ENCODE measurements at regions not wholly inside any gene's neighbourhood (a gene's known extent, or its start where the extent isn't known, plus 50 kb on each side); places are given as distances from the start of the nearest gene placed in this dataset.

GRCh38 chrX:84873176-84873575 lies 130.5 kb upstream of the APOOL start:
- H3K27ac ChIP-seq, result no peak overlapping the region
- no peak for TF ChIP-seq ZFX (IDR thresholded peaks at IDR 0.05; ENCODE audit: borderline replicate concordance)
- TF ChIP-seq CTCF (IDR thresholded peaks at IDR 0.05), result no peak

GRCh38 chrX:84876876-84877275 lies 126.8 kb upstream of the APOOL start:
- no peak overlapping the region for H3K27ac ChIP-seq
- no peak for TF ChIP-seq CTCF (IDR thresholded peaks at IDR 0.05)
- no peak for TF ChIP-seq ZFX (IDR thresholded peaks at IDR 0.05; ENCODE audit: borderline replicate concordance)

GRCh38 chrX:84893897-84894296 lies 109.8 kb upstream of the APOOL start:
- TF ChIP-seq ZFX (IDR thresholded peaks at IDR 0.05; ENCODE audit: borderline replicate concordance) (no peak), CTCF (IDR thresholded peaks at IDR 0.05) (no peak)
- H3K27ac ChIP-seq, result no peak overlapping the region

- no peak for TF ChIP-seq ZFX (IDR thresholded peaks at IDR 0.05; ENCODE audit: borderline replicate concordance)
- TF ChIP-seq CTCF (IDR thresholded peaks at IDR 0.05), result peak; percentile 49
Observed at GRCh38 chrX:84907324-84907968, 96.2 kb upstream of the APOOL start.

GRCh38 chrX:84909151-84909550 lies 94.5 kb upstream of the APOOL start:
- TF ChIP-seq CTCF (IDR thresholded peaks at IDR 0.05), result no peak
- no peak for TF ChIP-seq ZFX (IDR thresholded peaks at IDR 0.05; ENCODE audit: borderline replicate concordance)
- no peak overlapping the region for H3K27ac ChIP-seq

More at GRCh38 chrX:84907324-84907968, 96.2 kb upstream of the APOOL start:
- no peak overlapping the region for H3K27ac ChIP-seq

GRCh38 chrX:84924624-84925023 lies 79.1 kb upstream of the APOOL start:
- H3K27ac ChIP-seq, result no peak overlapping the region
- no peak for TF ChIP-seq ZFX (IDR thresholded peaks at IDR 0.05; ENCODE audit: borderline replicate concordance)
- no peak for TF ChIP-seq CTCF (IDR thresholded peaks at IDR 0.05)

GRCh38 chrX:84932814-84933213 lies 70.9 kb upstream of the APOOL start:
- H3K27ac ChIP-seq, result no peak overlapping the region
- no peak for TF ChIP-seq ZFX (IDR thresholded peaks at IDR 0.05; ENCODE audit: borderline replicate concordance)
- no peak for TF ChIP-seq CTCF (IDR thresholded peaks at IDR 0.05)

All from 22Rv1 (cell line).